NCI-H2107 (cell line): ENCODE measurements at regions not wholly inside any gene's neighbourhood (a gene's known extent, or its start where the extent isn't known, plus 50 kb on each side); places are given as distances from the start of the nearest gene placed in this dataset.

Experiments
- DNase-seq: peaks from one replicate; lab custom pipeline; 2025; lab: John Stamatoyannopoulos, UW

DNA sequence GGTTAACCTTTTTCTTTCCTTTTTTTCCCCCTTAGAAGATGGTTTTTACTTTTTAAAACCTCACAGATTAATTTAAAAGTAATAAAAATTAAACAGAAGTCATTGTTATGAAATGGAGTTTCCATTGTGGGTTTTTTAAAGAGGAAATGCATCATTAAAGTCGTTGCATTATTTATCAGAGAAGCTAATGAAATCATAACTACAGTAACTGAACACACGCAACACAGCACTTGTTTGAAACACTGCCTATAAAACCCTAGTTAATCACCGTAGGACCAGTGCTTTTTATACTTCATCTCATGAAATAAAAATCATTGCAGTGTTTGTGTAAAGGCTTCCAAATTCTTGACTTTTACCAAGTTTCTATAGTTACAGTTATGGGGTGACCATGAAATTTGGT lies 82.4 kb upstream of the NTRK2 start:
- no peak for DNase-seq

DNA sequence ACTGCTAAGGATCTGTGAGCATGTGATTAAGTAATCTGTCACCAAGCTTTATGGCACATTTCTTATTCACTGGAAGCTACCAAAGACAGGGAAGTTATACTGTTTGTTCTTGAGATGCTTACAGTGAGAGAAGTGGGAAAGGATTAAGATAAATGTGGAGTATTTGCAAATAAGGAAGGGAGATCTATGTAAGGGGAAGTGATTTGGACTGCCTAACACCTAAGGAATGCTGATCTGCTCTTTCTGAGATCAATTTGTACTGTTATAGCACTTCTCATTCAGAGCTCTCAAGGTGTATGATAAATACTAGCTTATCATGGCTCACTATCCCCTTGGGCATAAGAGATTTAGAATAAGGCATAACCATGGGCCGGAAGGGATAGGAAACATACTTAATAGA lies 80.0 kb upstream of the NTRK2 start:
- no peak for DNase-seq

- DNase-seq, result no peak
Observed at GRCh38 chr9:84590706-84591105, 78.8 kb upstream of the NTRK2 start.

DNA sequence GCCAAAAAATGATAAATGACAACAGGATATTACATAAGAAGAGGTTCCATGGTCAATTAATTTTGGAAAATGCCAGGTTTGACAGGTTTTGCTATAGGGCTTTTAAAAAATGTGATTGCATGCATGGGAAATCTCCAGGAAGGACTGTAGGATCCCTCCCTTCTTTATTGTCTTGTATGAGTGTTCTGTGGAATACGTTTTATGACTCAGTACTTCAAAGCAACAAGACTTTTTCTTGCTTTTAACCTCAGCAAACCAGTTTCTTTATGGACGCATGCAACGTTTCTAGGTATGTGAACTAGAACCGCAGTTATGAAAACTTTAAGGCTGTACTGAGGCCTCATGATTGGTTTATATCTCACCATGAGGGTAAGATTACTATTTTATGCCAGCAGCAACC lies 76.6 kb upstream of the NTRK2 start:
- DNase-seq, result no peak

DNA sequence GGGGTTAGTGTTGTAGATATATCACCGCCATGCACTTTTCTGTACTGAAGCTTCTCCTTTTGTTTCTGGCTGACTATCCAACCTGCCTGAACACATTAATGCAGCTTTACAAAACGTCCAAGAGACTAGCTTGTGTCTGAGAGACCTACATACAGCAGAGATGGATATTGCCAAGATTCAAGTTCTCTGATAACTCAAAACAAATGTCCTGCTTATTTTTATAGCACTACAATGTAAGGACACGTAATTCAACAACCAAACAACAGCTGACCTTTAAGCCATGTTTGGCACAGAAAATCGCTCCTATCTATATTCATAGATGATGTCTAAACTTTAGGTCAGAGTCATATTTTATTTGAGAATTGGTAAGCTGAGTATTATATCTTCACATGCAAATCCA lies 76.2 kb upstream of the NTRK2 start:
- DNase-seq, result no peak

DNA sequence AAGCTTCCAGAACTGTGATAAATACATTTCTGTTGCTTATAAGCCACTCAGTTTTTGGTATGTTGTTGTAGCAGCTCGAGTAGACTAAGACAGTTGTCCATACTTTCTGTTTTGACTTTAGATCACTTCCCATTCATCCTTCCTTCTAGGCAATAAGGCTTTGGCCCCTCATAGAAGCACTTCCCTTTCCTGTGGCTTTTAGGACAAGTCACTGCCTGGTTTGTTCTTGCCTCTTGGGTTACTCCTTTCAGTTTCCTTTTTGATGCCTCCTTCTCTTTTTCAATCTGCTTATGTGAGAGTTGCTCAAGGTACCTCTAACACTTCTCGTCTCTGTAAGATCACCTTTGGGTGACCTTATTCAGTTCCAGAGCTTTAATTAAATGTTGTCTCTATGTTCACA lies 72.4 kb upstream of the NTRK2 start:
- no peak for DNase-seq

GRCh38 chr9:84598921-84599636 lies 70.5 kb upstream of the NTRK2 start:
- no peak for DNase-seq

- no peak for DNase-seq
Observed at GRCh38 chr9:84600739-84601138, 68.8 kb upstream of the NTRK2 start.

- no peak for DNase-seq
Observed at GRCh38 chr9:84604223-84604622, 65.3 kb upstream of the NTRK2 start.

- DNase-seq, result no peak
Observed at GRCh38 chr9:84609779-84610178, 59.8 kb upstream of the NTRK2 start.

DNA sequence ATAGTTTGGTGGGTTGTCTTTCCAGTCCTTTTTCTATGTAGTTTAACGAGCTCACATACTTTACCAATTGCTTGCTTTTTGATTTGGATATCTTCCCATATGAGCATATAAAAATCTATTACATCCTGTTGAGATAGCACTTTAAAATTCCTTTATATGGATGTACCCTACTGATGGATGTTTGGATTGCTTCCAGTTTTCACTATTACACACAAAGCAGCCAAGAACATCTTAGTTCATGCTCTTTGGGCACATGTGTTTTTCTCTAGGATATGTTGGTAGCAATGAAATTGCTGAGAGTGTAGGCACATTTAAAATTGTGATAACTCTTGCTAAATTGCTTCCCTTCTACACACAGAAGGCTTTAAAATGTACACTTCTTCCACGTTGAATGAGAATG lies 56.1 kb upstream of the NTRK2 start:
- no peak for DNase-seq

GRCh38 chr9:84615544-84615943 lies 54.0 kb upstream of the NTRK2 start:
- DNase-seq, result no peak

DNA sequence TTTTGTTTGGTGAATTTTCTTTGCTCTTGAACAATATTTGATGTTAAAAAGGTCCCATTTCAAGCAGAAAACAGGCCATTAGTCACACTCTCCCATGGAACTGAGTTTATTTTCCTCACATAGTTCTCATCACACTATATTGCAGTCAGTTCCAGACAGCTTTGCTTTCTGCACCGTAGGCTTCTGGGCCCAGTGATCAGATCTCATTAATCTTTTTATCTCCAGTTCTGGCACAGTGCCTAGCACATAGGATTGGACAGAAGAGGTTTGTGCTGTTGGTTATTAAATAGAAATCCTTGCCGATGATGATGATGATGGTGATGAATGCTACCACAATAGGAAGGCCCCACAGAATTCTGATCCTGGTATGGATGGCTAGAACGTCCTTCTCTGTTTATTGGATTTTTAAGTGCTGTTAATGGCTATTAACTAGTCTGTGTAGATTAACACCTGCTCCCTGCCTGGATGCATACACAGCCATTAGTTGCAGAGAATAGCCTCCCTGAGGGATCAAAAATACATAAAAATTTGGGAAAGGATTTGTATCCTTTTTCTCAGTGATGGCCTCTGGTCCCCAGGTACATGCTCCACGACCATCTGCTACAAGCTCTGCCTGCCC lies 52.0 kb upstream of the NTRK2 start:
- DNase-seq, result no peak
